HG02884 (cell line): ENCODE measurements at regions not wholly inside any gene's neighbourhood (a gene's known extent, or its start where the extent isn't known, plus 50 kb on each side); places are given as distances from the start of the nearest gene placed in this dataset.
"Not testable (repeated sequence)": the region's sequence is repeated elsewhere in the genome, so short reads cannot be mapped to it uniquely, and the experiment has no call there.

Source experiments
- ATAC-seq: cut with Tn5 transposase; IDR thresholded peaks from one replicate; pipeline ENCODE4 v1.9.1; 2021; ENCODE audit warnings: mild to moderate bottlenecking, moderate library complexity; ENCODE audit not compliant: unreplicated experiment

DNA sequence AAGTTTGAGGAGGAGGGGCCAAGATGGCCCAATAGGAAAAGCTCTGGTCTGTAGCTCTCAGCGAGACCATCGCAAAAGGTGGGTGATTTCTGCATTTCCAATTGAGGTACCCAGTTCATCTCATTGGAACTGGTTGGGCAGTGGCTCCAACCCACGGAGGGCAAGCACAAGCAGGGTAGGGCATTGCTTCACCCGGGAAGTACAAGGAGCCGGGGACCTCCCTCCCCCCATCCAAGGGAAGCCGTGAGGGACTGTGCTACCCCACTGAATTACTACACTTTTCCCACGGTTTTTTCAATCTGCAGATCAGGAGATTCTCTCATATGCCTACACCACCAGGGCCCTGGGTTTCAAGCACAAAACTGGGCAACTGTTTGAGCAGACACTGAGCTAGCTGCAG, 58.0 kb upstream of the EFCAB3 start:
- ATAC-seq: no peak

DNA sequence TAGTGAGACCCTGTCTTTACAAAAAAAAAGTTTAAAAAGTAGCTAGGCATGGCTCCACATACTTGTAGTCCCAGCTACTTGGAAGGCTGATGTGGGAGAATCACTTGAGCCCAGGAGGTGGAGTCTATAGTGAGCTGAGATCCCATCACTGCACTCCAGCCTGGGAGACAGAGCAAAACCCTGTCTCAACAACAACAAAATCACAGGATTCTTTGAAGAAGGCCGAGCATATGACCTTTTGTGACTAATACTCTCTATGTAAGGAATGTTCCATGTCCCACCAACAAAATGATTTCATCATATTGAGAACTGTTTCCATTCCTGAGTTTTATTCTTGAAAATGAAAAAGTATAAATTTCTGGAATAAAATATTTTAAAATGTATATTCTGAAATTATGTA, 58.9 kb upstream of the EFCAB3 start:
- no peak for ATAC-seq

DNA sequence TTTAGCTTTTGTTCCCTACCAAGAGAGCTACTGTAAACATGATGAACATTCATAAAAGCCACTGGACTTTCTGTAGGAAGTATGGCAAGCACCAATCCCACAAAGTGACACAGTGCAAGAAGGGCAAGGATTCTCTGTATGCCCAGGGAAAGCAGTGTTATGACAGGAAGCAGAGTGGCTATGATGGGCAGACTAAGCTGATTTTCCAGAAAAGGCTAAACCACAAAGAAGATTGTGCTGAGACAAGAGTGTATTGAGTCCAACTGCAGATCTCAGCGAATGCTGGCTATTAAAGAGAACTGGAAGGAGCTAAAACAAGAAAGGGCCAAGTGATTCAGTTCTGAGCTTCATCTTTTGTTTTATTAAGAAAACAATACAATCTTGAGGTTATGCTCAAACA, 60.5 kb upstream of the EFCAB3 start:
- no peak for ATAC-seq

DNA sequence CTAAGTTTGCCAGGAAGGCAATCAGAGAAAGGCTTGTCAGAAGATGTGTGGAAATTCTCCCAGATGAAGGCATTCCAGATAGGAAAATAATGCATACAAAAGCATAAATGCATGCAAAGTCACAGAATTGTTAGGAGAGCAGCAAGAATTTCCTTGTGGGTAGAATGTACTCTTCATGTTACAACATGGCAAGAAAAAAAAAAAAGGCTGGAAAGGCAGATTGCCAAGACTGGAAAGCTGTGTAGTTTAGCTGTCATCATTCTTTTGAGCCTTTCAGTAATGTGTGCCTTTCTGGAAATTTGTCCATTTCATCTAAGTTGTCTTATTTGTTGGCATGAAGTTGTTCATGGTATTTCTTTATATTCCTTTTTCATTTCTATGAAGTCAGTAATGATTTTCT, 71.0 kb upstream of the EFCAB3 start:
- no peak for ATAC-seq

DNA sequence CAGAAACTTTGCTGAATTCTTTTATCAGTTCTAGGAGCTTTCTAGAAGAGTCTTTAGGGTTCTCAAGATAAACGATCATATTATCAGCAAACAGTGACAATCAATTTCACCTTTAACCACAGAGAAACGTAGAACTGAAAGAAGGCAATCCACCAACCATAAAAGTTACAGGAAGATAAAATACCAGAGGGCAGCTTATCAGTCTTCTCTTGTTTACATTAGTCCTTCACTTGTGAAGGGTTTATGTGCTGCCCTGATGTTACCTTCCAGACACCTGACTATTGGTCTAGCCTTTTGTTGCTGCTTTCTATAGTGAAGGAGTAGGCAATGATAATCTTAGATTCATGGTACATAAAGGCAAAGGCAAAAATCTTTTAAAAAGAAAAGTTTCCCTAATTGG, 73.2 kb upstream of the EFCAB3 start:
- ATAC-seq: no peak

DNA sequence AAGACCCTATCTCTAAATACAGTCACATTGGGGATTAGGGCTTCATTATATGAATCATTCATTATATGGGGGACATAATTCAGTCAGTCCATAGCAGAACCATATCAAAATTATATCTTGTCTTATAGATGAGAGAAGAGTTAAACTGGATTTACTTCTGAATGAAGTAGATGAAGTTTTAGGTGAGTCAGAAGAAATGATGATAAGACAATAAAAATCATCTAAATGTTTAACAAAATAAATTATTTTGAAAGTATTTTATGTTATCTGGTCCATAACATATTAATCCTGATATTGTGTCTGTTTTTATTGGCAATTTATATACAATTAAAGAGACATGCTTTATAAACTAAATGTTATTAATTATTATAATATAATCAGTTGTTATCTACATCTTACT, 76.9 kb upstream of the EFCAB3 start:
- ATAC-seq: no peak

DNA sequence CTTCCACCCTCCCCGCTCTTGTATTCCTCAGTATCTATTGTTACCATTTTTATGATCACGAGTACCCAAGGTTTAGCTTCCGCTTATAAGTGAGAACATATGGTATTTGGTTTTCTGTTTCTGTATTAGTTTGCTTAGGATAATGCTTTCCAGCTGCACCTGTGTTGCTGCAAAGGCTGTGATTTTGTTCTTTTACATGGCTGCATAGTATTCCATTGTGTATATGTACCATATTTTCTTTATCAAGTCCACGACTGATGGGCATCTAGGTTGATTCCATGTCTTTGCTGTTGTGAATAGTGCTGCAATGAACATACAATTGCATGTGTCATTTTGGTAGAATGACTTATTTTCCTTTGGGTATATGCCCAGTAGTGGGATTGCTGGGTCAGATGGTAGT, 79.7 kb upstream of the EFCAB3 start:
- ATAC-seq: no peak

DNA sequence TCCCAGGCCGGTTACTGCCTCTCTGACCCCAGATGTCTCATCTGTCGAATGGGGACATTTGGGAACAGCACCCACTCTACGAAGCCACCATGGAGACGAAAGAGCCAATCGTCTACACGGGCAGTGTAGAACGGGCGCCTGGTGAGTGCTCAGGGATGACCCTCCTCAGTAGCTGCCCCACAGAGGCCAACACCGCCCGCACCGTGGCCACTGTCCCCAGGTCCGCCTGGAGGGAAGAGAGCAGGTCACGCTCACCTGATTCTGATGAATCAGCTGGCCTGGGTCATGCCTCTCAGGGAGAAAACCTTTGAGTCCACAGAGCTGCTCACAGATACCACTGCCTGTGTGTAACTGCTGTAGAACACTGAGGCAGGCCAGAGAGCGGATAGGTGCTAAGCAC, 105.1 kb upstream of the EFCAB3 start:
- ATAC-seq: not testable (repeated sequence)

DNA sequence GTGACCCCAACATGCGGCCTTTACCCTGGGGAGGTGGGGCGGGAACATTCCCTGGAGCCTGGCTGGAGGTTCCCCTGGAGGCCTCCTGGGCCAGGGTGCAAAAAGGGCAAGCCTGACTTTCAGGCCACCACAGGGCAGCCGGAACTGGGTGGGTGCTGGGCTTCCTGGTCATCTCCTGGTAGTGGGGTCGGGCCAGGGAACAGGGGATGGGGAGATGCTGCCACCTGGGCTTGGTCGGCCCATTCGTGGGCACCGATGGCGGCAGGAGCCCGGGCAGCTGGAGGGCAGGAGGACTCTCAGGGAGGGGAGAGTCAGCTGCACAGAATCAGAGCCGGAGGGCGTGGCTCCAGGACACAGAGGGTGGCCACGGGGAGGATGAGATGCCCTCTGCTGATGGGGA, 112.0 kb upstream of the EFCAB3 start:
- ATAC-seq: not testable (repeated sequence)

DNA sequence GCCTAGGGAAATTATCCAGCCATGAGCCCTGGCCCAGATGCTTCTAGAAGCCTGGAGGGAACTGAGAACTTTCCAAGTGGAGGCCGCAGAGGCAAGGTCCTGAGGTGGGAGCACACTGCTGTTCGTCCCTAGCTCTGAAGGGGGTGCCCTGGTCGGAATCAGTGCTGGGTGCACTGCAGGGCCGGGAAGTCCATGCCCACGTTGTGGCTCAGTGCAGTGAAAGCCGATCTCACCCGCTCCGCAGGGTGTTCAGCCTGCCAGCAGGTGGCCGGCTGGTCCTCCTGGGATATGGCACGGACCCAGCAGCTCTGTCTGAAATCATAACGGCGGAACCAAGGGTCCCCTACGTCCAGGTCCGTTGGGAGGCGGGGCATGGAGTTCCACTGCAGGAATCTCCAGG, 115.4 kb upstream of the EFCAB3 start:
- not testable (repeated sequence) for ATAC-seq

DNA sequence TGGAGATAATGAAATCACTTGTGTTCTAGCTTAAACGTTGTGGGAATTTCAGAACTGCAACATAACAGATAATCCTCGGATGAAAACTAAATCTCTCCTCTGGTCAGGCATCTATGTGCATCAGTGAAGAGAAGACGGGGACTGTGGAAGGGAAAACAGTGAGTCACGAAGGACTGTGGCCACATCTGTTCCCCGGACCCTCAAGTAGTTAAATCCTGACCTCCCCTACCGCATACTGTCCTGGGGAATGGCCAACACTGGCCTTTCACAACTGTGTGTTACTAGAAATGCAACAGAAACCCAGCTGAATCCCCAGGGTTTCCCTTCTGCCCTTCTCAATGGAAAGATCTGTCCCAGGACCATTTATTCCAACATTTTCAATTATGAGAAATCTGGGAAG, 124.6 kb upstream of the EFCAB3 start:
- ATAC-seq: not testable (repeated sequence)

DNA sequence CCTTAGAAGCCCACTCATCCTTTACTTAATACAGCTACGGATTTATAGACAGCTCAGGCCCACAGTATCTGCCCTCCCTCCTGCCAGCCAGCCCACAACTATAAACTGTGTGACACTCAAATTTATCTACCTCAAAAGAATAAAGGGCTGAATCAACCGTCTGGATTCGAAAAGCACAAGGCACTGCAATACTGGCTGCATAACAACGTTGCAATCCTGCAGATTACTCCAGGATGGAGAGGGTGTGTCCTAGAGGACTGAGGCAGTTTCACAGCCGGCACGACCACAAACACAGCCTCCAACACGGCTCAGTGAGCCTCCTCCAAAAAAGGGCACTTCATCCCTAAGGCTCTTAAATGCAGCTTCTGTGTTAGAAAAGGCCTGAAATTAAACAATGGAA, 138.3 kb upstream of the EFCAB3 start:
- not testable (repeated sequence) for ATAC-seq

DNA sequence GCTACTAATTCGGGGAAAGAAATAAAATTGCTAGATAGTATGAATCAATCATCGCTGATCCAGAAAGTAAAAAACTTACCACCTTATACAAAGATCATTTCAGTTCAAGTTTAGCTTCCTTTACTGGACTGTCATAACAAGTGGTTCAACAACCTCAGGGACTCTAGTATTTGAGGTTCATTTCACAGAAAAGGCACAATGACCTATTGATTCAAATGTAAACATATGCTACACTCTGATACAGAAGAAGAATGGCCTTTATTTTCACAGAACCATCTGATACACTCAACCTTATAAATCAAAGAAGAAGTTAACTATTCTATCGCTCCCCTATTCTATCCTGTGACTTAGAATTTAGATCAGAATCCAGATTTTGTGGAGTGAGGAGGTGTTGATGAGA, 140.8 kb upstream of the EFCAB3 start:
- ATAC-seq: not testable (repeated sequence)

DNA sequence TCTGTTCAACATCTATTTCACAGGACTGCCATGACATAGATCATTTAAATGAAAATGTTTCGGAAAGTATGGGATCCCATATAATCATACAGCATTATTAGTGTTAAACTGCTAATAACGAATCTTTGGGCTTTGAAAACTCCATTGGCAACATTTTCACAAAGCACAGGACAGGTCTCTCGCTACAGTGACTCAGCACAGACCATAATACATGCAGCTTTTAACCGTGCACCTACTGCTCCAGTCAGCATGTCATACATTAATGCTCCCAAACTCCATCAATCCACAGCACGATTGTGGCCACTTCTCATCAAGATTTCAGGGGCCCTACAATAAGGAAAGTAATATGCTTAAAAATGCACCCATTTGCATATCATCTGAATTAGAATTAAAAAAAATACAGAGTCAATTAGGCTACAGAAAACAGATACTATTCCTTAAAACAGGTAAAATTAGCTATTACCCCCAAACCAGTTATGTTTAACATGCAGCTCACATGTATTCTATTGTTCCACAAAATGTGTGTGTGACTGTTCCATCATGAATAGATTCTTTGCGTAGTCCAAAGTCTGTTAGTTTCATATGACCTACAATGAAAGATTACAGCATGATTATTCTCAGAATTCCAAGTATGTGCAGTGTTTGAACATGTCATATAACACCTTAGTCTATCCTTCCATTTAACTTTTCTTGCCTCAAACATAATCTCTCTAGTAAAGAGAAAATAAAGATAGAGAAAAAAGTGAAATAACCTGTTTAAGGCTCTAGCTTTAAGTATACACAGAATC, 141.6 kb upstream of the EFCAB3 start:
- ATAC-seq: not testable (repeated sequence)

DNA sequence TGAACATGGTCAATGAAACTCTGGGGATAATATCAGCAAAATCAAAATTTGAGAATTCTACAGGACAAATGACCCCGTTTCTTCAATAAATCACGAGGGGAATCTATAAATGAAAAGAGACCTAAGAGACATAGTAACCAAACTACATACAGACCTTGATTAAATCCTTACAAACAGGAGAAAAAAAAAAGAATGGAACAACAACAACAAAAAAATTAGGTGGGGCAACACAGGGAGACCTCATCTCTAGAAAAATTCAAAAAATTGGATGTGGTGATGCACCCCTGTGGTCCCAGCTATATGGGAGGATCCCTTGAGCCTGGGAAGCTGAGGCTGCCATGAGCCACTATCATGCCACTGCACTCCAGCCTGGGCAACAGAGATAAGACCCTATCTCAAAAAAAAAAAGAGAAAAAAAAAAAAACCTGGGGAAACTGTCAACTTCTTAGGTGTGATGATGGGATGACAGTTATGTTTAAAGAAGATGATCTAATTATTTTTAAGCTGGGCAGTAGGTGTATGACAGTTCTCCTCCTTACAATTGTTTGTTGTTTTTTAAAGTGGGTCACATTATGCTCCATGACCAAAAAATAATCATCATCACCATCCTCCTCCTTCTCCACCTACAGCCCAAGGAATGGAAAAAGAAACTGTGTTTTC, 146.4 kb upstream of the EFCAB3 start:
- not testable (repeated sequence) for ATAC-seq

DNA sequence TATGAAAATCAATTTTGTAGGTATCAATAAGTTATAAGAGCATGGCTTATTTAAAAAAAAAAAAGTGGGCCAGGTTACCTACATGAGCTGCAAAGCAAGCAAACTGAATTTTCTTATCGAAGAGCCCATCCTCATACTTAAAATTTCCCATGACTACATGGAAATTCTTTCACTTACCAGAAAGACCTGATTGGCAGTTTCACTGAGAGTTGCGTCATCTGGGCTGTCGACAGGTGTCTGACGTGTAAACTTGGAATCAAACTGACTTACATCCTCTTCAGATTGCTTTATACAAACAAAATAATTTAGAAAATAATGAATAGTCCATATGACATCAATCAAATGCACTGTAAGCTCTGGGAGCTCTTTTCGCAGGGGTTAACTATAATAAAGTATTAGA, 149.1 kb upstream of the EFCAB3 start:
- not testable (repeated sequence) for ATAC-seq

DNA sequence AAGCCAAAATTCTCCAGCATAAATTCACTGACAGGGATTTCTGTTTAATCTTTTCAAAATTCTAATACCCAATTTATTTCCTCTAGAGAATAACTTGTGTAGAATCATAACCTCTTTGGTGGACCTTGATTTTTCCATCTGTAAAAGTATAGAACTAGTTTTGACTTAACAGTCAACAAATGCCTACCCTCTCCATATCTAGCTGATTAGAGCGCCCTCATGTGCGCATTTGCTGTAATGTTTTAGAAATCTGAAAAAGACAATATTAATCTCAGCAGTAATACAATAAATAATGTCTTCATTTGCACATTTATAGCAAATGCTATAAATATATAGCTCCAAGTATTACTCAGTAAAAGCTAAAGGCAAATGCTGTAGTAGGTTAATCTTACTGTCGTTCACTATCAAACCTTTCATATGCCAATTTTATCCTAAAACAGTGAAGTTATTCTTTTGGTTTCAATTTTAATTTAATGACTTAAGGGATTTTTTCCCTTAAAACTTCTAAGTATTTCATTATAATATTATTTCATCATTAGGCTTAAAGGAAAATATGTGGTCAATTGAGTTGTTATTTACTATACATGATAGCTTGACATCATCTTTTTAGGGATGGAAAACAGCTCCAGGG, 153.6 kb upstream of the EFCAB3 start:
- not testable (repeated sequence) for ATAC-seq

DNA sequence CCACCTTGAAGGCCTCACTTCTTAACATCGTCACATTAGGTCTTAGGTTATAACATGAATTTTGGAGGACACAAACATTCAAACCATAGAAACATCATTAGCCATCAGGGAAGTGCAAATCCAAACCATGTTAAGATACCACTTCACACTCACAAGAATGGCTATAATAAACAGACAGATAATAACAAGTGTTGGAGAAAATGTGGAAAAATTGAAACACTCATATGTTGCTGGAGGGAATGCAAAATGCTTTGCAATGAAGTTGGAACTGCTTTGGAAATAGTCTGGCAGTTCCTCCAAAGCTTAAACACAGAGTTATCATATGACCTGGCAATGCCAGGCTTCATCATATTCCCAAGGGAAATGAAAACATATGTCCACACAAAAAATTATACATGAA, 156.8 kb upstream of the EFCAB3 start:
- ATAC-seq: not testable (repeated sequence)

DNA sequence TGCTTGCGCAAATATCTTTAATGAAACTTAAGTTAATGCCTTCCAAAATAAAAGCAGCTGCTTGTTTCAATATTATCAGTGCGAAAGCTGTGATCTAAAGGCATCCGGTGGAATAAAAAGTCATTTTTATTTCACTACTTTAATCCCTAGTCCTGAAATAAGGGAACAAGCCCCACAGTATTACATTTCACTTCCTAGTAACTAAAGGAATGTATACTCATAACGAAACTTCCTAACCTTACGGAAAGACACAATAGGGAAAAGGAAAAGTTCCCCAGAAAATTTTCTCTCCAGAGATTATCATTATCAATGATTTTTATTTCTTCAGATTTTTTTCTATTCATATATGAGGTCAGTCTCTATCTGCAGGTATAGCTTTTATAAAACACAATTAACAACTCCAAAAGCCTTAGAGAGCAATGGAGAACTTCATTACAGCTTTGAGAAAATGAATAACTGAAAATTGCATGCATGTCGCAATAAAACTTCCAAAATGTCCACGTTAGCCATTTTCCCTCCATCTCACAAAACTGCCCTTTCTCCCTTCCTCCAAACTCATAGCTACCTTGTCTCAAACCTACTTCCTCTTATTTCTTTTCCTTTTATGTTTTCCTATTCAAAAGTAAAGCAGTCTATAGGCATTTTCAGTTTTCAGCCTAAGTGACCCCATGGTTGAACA, 154.3 kb upstream of the MED13 start:
- ATAC-seq: no peak

DNA sequence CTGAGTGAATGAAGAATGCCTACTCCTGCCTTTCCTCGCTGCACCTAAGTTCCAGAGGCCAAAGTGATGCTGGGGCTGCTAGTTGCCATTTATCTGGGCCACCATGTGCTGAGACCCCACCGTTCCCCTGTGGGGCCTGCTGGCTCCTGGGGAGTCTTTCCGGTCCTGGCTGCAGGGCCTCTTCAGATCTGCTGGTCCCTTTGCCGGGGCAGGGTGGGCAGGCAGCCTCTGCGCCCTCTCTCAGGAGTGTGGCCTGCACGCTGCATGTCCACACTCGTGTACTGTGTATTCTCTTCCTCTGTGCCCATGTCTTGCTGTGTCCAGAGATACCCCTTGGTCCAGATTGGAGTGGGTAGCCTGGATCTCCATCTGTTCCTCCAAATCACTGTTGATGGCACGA, 151.8 kb upstream of the MED13 start:
- ATAC-seq: no peak

DNA sequence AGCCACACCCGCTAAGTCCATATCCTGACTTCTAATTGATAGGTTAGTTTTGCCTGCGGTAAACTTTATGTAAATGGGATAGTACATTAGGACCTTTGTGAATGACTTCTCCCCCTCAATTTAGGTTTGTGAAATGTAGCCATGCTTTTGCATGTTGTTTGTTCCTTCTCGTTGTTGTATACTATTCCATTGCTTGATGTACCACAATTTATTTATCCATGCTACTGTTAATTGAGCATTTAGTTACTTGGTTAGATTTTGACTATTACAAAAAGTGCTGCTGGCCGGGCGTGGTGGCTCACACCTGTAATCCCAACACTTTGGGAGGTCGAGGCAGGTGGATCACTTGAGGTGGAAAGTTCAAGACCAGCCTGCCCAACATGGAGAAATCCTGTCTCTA, 150.8 kb upstream of the MED13 start:
- not testable (repeated sequence) for ATAC-seq

DNA sequence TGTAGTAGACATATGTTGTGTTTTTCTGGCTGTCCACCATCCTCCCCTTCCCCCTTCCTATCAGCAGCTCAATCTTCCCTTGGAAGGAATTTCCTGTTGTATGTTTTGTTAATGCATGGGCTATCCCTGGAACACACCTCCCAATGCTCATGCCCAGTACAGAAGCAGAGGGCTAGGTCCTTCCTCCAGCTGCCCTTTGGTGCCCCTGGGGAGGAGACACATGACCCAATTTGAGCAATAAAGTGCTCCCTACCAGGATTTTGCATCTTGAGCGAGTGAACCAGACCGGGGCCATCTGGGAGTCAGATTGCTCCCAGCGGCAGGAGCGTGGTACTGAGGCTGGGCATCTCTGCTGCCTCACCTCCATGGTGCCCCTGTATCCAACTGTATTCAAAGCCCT, 141.5 kb upstream of the MED13 start:
- no peak for ATAC-seq
